Mesenteric fat pad (tissue), 1 donor: ENCODE measurements at regions not wholly inside any gene's neighbourhood (a gene's known extent, or its start where the extent isn't known, plus 50 kb on each side); places are given as distances from the start of the nearest gene placed in this dataset.
A peak's percentile ranks its signal among the peaks of the same experiment; 100 is the strongest.

Source experiments
- DNase-seq: peaks from one replicate; pipeline ENCODE4 v3.0.0-alpha.2; 2020; ENCODE audit warnings: low spot score
- donor health status: DM: yes; HTN: yes; CAD: no.

- DNase-seq, result peak; percentile 64
These were observed 112.5 kb upstream of the IER5L start for GRCh38 chr9:129290606-129291005.

- DNase-seq, result peak; percentile 33
These were observed 111.8 kb upstream of the IER5L start for GRCh38 chr9:129289883-129290282.

GRCh38 chr9:129289131-129289731, 111.2 kb upstream of the IER5L start:
- DNase-seq, result peak; percentile 78

- DNase-seq, result peak; percentile 69
These were observed 109.7 kb upstream of the IER5L start for GRCh38 chr9:129287619-129288305.

DNA sequence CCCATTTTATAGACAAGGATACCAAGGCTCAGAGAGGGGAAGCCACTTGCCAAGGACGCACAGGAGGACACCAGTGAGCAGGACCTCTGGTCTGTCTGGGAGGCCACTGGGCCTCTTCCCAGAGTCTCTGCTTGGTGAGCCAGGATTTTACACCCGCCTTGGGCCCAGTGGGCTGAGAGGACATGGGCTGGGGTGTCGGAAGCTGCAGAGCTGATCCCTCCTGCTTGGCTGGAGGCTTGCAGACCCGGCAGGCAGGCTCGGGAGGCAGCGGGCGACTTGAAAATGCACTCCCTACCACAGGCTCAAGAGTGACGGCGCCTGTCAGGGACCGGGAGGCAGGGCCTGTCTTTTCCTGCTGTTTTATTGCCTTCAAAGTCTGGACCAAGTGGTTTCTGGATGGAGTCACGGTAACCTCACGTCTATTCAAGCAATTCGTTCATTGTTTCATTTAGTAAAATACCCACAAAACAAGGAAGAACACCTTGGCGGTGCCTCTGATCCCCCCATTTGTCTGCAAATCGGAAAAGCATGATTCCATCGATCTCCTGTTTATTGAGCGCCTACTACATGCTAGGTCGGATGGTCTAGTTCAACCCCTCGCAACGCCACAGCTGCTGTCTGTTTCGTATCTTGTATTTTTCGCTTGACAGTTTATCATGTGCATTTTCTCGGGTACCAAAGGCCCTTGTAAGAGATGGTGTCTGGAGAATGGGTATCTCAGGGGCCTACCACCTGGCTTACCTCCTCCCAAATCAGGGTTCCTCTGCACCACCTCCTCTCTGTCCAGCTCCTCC, 108.1 kb upstream of the IER5L start:
- DNase-seq, result peak; percentile 84

- DNase-seq, result no peak
These were observed 107.3 kb upstream of the IER5L start for GRCh38 chr9:129285382-129285781.

GRCh38 chr9:129284607-129285291, 106.7 kb upstream of the IER5L start:
- DNase-seq, result peak; percentile 86

DNA sequence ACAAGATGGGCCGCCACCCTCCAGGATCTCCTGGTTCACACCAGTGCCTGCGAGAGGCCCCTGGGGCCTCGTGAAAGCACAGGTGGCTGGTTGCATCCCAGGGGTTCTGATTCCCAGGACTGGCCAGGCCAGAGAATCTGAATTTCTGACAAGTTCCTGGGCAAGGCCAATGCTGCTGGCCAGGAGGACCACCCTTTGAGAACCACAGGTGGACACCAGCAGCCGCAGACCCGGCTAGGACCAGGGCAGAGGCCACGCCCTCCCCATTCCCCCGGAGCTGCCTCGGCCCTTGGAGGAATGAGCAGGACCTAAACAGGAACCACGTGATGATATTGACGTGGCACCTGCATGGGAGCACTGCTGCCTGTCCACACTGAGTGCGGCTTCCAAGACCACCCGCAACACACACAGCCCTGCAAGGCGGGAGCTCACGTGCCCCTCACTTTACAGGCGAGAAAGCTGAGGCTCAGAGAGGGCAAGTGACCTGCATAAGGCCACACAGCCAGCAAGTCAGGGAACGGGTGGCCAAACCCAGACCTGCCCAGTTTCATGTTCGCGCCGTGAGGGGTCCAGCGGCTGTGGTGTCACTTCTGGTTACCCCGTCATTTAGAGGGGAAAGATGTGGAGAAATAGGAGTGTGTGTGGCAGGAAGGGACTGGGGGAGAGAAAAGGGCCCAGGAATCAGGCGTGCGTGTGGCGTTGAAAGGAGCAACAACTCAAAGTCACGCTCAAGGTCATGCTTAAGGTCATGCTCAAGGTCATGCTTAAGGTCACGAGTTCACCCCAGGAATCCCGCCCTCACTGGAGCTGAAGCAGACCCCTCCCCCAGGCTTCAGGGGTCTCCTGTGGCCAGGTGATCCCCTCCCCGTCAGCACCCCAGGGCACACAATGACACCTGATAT, 105.9 kb upstream of the IER5L start:
- peak; percentile 80 for DNase-seq

DNA sequence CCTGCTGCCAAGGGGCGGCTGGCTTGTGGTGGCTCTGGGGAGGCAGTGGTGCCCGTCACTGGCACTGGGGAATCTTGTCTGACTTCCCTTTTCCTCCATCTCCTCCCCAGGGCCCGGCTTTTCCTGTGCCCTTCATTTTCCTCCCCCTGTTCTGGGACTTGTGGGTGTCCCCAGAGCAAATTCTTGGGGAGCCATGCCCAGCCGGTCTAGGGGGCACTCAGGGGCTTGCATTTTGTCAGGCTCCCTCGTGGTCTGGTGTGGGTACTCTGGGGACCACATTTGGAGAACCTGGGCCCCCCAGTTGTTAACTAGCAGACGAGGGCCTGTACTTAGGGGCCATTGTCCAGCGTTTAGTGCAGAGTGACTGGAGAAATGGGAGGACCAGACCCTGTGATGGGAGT, 105.2 kb upstream of the IER5L start:
- DNase-seq, result peak; percentile 71

DNA sequence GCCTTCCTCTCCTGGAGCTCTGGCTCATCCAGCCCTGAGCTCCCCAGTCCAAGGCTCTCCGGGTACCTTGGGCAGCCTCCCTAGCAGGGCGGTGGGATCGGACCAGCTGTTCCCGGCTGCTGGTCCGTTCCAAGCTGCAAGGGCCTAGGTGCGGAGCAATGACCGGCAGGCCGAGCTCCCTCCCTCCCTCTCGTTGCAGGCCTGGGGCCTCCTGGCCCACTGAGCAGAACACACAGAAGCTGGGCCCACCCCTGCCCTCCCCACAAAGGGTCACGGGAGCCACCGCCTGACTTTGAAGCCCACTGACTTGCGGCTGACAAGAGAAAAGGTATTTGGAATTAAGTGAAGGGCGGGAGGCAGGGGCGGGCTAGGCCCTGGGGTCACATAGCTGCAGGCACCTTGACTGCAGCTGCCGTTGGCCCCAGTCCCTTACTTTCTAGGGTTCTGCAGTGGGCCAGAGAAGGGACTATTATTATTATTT, 104.7 kb upstream of the IER5L start:
- DNase-seq, result peak; percentile 65

- peak; percentile 81 for DNase-seq
These were observed 104.2 kb upstream of the IER5L start for GRCh38 chr9:129282272-129282671.

DNA sequence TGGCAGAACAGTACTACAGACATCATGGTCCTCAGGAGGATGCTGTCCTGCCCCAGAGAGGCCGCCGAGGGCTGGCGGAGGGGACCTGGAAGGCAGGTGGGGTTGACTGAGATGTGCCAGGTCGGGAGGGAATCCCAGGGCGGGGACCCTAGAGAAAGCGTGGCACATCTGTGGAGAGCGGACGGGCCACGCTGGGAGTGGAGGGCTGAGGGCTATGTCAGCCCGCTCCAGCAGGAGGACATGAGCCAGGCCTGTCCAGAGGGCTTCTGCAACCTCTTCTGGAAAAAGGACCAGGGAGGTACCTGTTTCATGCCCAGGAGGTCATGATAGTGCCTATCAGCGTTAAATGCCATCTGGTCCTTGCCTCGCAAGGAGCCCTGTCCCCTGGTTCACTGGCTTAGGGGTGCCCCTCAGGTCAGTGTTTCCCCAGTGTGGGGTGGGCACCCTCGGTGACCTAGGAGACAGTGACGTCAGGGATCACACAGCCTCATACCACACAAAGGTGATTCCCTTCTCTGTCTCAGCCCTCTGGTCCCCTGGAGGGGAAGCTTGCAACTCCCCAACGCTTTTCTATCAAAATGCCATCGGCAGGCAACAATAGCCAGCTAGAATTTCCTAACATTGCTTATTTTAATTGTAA, 103.6 kb upstream of the IER5L start:
- DNase-seq, result peak; percentile 82

DNA sequence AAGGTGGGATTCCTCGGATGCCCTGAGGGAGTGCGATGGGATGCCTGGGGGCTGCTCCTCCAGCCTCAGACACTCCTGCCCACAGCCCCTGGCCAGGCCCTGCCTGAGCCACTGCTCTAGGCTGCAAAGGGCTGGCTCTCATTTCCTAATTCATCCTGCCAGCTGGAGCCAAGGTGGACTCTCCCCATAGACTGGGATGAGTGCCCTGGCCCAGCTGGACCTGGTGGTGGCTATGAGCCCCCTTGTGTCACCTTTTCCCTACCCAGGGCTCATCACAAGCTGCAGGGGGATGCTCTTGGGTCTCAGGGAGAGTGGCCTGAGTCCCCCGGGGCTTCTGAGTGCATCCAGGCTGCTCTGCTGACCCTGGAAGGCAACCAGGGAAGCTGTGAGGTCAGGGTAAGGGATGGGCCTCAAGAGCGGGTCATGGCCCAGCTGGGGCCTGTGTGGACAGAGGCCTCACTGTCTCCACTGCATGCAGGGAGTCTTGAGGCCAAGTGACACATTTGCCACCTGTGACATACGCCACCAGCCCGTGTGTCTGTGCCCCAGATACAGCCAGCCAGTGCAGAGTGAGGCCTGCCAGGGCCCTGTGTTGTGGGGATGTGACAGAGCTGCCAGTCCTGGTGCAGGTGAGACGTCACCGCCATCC, 102.7 kb upstream of the IER5L start:
- peak; percentile 75 for DNase-seq

DNA sequence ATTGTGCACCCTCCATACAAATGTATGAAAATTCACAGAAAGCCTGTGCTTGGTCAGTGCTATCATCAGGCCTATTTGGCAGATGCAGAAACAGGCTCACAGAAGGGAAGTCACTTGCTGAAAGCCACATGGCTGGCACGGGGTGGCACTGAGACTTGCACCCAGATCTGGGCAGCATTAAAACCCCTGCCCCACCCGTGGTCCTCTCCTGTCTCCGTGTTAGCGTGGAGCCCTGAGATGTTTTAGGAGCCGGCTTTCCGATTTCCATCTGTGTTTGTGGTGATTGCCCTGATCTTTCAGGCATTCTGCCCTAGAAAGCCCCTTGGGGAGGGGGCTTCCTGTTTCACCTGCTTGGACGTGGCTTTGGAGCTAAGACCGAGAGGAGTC, 102.2 kb upstream of the IER5L start:
- no peak for DNase-seq

- DNase-seq, result peak; percentile 53
These were observed 100.6 kb upstream of the IER5L start for GRCh38 chr9:129278391-129279237.

GRCh38 chr9:129276486-129277230, 98.6 kb upstream of the IER5L start:
- peak; percentile 65 for DNase-seq

DNA sequence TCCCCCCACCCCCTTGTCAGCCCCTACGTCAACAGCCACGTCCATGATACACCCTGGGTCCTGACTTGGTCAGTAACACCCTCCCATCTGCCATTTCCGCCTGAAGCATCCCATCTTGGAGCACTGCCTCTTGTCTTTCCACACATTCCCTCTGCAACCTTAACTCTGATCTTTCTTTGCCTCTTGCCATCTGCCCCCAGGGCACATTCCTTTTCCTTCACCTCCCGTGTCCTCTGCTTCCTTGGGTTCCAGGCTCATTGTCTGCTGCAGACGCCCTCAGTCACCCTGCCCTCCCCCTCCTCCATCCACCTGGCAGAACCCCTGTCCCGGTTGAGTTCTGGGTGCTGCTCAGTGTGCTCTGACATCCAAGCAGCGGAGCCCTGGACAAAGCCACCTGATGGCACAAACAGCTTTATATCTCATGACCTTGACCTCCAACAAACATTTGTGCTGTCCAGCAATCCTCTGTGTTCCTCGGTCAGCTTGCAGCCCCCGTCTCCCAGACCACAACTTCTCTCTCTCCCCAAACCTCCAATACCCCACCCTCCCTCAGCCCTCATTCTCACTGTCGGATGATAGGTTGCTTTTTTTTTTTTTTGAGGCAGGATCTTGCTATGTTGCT, 97.7 kb upstream of the IER5L start:
- peak; percentile 64 for DNase-seq
